ENCODE measurements at regions not wholly inside any gene's neighbourhood (a gene's known extent, or its start where the extent isn't known, plus 50 kb on each side); places are given as distances from the start of the nearest gene placed in this dataset.

DNA sequence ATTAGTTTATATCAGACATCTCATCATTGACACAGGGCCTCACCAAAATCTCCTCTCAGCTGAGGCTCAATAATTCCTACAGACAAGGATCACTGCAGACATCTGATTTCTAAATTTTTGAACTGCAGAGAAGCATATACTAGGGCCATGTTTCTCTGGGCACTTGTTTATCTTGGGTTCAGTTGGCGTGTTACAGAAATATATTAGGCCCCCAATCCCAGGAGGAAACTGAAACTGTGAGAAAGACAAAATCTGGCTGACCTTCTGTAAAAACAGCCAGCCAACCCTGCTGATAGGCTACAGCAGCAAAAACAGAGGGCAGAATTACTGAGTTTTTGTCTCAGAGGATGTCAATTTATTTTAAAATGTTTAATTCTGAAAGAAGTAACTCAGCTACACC is 634.6 kb downstream of the ETNK1 start (continued):
- TF ChIP-seq, protein P1, sequence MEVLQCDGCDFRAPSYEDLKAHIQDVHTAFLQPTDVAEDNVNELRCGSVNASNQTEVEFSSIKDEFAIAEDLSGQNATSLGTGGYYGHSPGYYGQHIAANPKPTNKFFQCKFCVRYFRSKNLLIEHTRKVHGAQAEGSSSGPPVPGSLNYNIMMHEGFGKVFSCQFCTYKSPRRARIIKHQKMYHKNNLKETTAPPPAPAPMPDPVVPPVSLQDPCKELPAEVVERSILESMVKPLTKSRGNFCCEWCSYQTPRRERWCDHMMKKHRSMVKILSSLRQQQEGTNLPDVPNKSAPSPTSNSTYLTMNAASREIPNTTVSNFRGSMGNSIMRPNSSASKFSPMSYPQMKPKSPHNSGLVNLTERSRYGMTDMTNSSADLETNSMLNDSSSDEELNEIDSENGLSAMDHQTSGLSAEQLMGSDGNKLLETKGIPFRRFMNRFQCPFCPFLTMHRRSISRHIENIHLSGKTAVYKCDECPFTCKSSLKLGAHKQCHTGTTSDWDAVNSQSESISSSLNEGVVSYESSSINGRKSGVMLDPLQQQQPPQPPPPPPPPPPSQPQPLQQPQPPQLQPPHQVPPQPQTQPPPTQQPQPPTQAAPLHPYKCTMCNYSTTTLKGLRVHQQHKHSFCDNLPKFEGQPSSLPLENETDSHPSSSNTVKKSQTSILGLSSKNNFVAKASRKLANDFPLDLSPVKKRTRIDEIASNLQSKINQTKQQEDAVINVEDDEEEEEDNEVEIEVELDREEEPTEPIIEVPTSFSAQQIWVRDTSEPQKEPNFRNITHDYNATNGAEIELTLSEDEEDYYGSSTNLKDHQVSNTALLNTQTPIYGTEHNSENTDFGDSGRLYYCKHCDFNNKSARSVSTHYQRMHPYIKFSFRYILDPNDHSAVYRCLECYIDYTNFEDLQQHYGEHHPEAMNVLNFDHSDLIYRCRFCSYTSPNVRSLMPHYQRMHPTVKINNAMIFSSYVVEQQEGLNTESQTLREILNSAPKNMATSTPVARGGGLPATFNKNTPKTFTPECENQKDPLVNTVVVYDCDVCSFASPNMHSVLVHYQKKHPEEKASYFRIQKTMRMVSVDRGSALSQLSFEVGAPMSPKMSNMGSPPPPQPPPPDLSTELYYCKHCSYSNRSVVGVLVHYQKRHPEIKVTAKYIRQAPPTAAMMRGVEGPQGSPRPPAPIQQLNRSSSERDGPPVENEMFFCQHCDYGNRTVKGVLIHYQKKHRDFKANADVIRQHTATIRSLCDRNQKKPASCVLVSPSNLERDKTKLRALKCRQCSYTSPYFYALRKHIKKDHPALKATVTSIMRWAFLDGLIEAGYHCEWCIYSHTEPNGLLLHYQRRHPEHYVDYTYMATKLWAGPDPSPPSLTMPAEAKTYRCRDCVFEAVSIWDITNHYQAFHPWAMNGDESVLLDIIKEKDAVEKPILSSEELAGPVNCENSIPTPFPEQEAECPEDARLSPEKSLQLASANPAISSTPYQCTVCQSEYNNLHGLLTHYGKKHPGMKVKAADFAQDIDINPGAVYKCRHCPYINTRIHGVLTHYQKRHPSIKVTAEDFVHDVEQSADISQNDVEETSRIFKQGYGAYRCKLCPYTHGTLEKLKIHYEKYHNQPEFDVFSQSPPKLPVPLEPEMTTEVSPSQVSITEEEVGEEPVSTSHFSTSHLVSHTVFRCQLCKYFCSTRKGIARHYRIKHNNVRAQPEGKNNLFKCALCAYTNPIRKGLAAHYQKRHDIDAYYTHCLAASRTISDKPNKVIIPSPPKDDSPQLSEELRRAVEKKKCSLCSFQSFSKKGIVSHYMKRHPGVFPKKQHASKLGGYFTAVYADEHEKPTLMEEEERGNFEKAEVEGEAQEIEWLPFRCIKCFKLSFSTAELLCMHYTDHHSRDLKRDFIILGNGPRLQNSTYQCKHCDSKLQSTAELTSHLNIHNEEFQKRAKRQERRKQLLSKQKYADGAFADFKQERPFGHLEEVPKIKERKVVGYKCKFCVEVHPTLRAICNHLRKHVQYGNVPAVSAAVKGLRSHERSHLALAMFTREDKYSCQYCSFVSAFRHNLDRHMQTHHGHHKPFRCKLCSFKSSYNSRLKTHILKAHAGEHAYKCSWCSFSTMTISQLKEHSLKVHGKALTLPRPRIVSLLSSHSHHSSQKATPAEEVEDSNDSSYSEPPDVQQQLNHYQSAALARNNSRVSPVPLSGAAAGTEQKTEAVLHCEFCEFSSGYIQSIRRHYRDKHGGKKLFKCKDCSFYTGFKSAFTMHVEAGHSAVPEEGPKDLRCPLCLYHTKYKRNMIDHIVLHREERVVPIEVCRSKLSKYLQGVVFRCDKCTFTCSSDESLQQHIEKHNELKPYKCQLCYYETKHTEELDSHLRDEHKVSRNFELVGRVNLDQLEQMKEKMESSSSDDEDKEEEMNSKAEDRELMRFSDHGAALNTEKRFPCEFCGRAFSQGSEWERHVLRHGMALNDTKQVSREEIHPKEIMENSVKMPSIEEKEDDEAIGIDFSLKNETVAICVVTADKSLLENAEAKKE (CRISPR knock-in tag; IDR thresholded peaks at IDR 0.05): no peak

DNA sequence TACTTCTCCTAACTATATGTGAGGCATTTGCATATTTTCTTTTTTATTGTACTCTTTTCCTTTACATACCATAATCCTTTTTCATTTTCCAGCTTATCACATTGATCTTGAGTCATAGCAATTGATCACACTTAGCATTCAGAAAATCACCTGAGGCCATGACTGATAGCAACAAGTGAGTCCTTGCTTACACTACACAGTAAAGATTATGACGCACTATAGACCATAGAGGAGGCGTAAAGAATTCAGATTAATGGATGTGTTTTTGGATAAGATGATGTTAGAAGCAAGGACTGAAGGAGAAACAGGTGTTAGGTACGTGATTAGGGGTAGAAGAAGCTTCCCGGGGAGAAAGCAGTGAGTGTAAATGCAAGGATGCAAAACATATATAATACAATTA is 637.7 kb downstream of the ETNK1 start:
- no peaks in the 10 kb centered on the region for H3K27me3 ChIP-seq (ENCODE audit: insufficient read depth)
- no peaks in the 10 kb centered on the region for H3K4me1 ChIP-seq (ENCODE audit: insufficient read depth)
- H3K4me3 ChIP-seq: no peak overlapping the region
- H3K36me3 ChIP-seq (ENCODE audit: insufficient read depth): no peaks in the 10 kb centered on the region
- H4K20me1 ChIP-seq (replicated peaks; ENCODE audit: insufficient read depth): no peaks in the 10 kb centered on the region
- H3K36me3 Mint-ChIP-seq (ENCODE audit: low read depth): no peaks in the 10 kb centered on the region
- no peaks in the 10 kb centered on the region for H3K9me2 ChIP-seq (ENCODE audit: insufficient read depth)
- no peaks in the 10 kb centered on the region for H3F3A ChIP-seq (replicated peaks; ENCODE audit: low read depth)
- H3K27ac ChIP-seq (ENCODE audit: low read depth): no peak overlapping the region
- H3K4me3 Mint-ChIP-seq: no peak overlapping the region
- H3K27me3 Mint-ChIP-seq (ENCODE audit: insufficient read depth, low read depth, poor library complexity): peaks cover 2% of the 10 kb centered on the region
- no peak for ATAC-seq
- no peak overlapping the region for H3K4me2 ChIP-seq
- DNase-seq (ENCODE audit: low spot score): no peak
- peaks cover 3% of the 10 kb centered on the region; the same call in 2 of the 3 replicates for H3K9me3 Mint-ChIP-seq
- H2AFZ ChIP-seq: no peak overlapping the region; the same call in 1 of the 2 replicates
- no peak overlapping the region for H3K27ac Mint-ChIP-seq
- H3K79me2 ChIP-seq (replicated peaks; ENCODE audit: insufficient read depth): no peaks in the 10 kb centered on the region
- H3K4me1 Mint-ChIP-seq: no peaks in the 10 kb centered on the region
- TF ChIP-seq STAT1 (IDR thresholded peaks at IDR 0.05; ENCODE audit: unreplicated experiment) (no peak), EZH2 (IDR thresholded peaks at IDR 0.05; ENCODE audit: low read depth, unreplicated experiment) (no peak), ZNF114 (CRISPR knock-in tag; IDR thresholded peaks at IDR 0.05) (no peak), NANOG (IDR thresholded peaks at IDR 0.05; ENCODE audit: borderline replicate concordance) (no peak), CREB1 (CRISPR knock-in tag; IDR thresholded peaks at IDR 0.05; ENCODE audit: low read depth) (no peak), EZH2phosphoT487 (IDR thresholded peaks at IDR 0.05; ENCODE audit: unreplicated experiment) (no peak), POLR2AphosphoS5 (IDR thresholded peaks at IDR 0.05; ENCODE audit: low read depth) (no peak), ZNF331 (CRISPR knock-in tag; IDR thresholded peaks at IDR 0.05; ENCODE audit: low read depth) (no peak)
- TF ChIP-seq, protein P2, sequence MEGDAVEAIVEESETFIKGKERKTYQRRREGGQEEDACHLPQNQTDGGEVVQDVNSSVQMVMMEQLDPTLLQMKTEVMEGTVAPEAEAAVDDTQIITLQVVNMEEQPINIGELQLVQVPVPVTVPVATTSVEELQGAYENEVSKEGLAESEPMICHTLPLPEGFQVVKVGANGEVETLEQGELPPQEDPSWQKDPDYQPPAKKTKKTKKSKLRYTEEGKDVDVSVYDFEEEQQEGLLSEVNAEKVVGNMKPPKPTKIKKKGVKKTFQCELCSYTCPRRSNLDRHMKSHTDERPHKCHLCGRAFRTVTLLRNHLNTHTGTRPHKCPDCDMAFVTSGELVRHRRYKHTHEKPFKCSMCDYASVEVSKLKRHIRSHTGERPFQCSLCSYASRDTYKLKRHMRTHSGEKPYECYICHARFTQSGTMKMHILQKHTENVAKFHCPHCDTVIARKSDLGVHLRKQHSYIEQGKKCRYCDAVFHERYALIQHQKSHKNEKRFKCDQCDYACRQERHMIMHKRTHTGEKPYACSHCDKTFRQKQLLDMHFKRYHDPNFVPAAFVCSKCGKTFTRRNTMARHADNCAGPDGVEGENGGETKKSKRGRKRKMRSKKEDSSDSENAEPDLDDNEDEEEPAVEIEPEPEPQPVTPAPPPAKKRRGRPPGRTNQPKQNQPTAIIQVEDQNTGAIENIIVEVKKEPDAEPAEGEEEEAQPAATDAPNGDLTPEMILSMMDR (conservative IDR thresholded peaks at IDR 0.05; ENCODE audit: low read depth in 2 of 2): no peak
- TF ChIP-seq, protein P3, sequence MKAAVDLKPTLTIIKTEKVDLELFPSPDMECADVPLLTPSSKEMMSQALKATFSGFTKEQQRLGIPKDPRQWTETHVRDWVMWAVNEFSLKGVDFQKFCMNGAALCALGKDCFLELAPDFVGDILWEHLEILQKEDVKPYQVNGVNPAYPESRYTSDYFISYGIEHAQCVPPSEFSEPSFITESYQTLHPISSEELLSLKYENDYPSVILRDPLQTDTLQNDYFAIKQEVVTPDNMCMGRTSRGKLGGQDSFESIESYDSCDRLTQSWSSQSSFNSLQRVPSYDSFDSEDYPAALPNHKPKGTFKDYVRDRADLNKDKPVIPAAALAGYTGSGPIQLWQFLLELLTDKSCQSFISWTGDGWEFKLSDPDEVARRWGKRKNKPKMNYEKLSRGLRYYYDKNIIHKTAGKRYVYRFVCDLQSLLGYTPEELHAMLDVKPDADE (IDR thresholded peaks at IDR 0.05): no peak

All from GM23338 (cell line).